Eye (tissue), 1 donor: ENCODE measurements at regions not wholly inside any gene's neighbourhood (a gene's known extent, or its start where the extent isn't known, plus 50 kb on each side); places are given as distances from the start of the nearest gene placed in this dataset.
A peak's percentile ranks its signal among the peaks of the same experiment; 100 is the strongest.

Experiments
- DNase-seq: peaks from one replicate; pipeline ENCODE4 v3.0.0-alpha.2; 2015

GRCh38 chr16:74094514-74094913, 202.1 kb upstream of the PSMD7 start:
- no peak for DNase-seq

- DNase-seq: no peak
Observed at GRCh38 chr16:74092336-74092735, 204.3 kb upstream of the PSMD7 start.

- no peak for DNase-seq
Observed at GRCh38 chr16:74090871-74091270, 205.7 kb upstream of the PSMD7 start.

GRCh38 chr16:74083541-74083940, 213.1 kb upstream of the PSMD7 start:
- no peak for DNase-seq

GRCh38 chr16:74080311-74080710, 216.3 kb upstream of the PSMD7 start:
- no peak for DNase-seq

- no peak for DNase-seq
Observed at GRCh38 chr16:74079232-74079586, 217.4 kb upstream of the PSMD7 start.

GRCh38 chr16:74078511-74079231, 217.9 kb upstream of the PSMD7 start:
- DNase-seq: no peak

- no peak for DNase-seq
Observed at GRCh38 chr16:74076568-74076967, 220.0 kb upstream of the PSMD7 start.

- no peak for DNase-seq
Observed at GRCh38 chr16:74075393-74075792, 221.2 kb upstream of the PSMD7 start.

GRCh38 chr16:74073456-74073855, 223.2 kb upstream of the PSMD7 start:
- DNase-seq: no peak

- no peak for DNase-seq
Observed at GRCh38 chr16:74071996-74072535, 224.5 kb upstream of the PSMD7 start.

- DNase-seq: no peak
Observed at GRCh38 chr16:74070237-74070636, 226.4 kb upstream of the PSMD7 start.

GRCh38 chr16:74064120-74064735, 232.4 kb upstream of the PSMD7 start:
- no peak for DNase-seq

- no peak for DNase-seq
Observed at GRCh38 chr16:74053826-74054225, 242.8 kb upstream of the PSMD7 start.

GRCh38 chr16:74053312-74053711, 243.3 kb upstream of the PSMD7 start:
- DNase-seq: no peak

GRCh38 chr16:74052016-74052415, 244.6 kb upstream of the PSMD7 start:
- DNase-seq: no peak

GRCh38 chr16:74049027-74049426, 247.6 kb upstream of the PSMD7 start:
- no peak for DNase-seq

- peak; percentile 42 for DNase-seq
Observed at GRCh38 chr16:74046524-74046923, 250.1 kb upstream of the PSMD7 start.

- no peak for DNase-seq
Observed at GRCh38 chr16:74045513-74045912, 251.1 kb upstream of the PSMD7 start.

GRCh38 chr16:74035816-74036215, 260.8 kb upstream of the PSMD7 start:
- DNase-seq: peak; percentile 49

- DNase-seq: peak; percentile 84
Observed at GRCh38 chr16:74034862-74035261, 261.8 kb upstream of the PSMD7 start.

- no peak for DNase-seq
Observed at GRCh38 chr16:74034200-74034599, 262.4 kb upstream of the PSMD7 start.

- DNase-seq: no peak
Observed at GRCh38 chr16:74033441-74033995, 263.1 kb upstream of the PSMD7 start.

- DNase-seq: no peak
Observed at GRCh38 chr16:74031551-74031950, 265.1 kb upstream of the PSMD7 start.
